HepG2 (cell line): ENCODE measurements at regions not wholly inside any gene's neighbourhood (a gene's known extent, or its start where the extent isn't known, plus 50 kb on each side); places are given as distances from the start of the nearest gene placed in this dataset.

Experiments
- ATAC-seq: fragments of 200-7000 bp; cut with Tn5 transposase; 3 replicates; pipeline ENCODE4 v1.9.1; 2020; ENCODE audit warnings: mild to moderate bottlenecking, moderate library complexity
- BruUV-seq: library from RNA; stranded (reverse); fragments of 400-500 nt; replicated peaks from 2 replicates; lab custom pipeline; 2021; lab: Mats Ljungman, UMichigan
- CTCF ChIA-PET: fragments of 300-600 bp; formaldehyde crosslinking; extraction: SDS; loops from one replicate; lab custom pipeline; 2021; ENCODE audit warnings: low total read pairs, inconsistent platforms, low intra/inter-chr PET ratio; lab: Yijun Ruan, JAX
- POLR2A ChIA-PET: fragments of 350-600 bp; sonication (Branson Sonifier 250); formaldehyde crosslinking; loops from one replicate; lab custom pipeline; 2020; ENCODE audit warnings: antibody characterized with exemption, inconsistent platforms; lab: Yijun Ruan, JAX
- DNase-seq: peaks from one replicate; pipeline ENCODE4 v3.0.0-alpha.2; 2015; ENCODE audit warnings: low spot score
- FAIRE-seq: peaks from 3 replicates; lab custom pipeline; 2011; peaks lifted over from hg19 to GRCh38; lab: Jason Lieb, UNC
- H2AFZ ChIP-seq: one replicate; pipeline ENCODE4 v1.6.1; 2011; ENCODE audit warnings: low read length, inconsistent platforms
- H3K27ac ChIP-seq: fragments of 300-600 bp; 3 replicates; pipeline ENCODE4 v1.8.0; 2011; ENCODE audit warnings: mixed run types, mild to moderate bottlenecking, mixed read lengths, low read length, inconsistent platforms; ENCODE audit not compliant: insufficient read depth; ENCODE audit errors: extremely low read length
- H3K27me3 ChIP-seq, 2 experiments: fragments of 200-600 bp in 1 of 2; 2 replicates in 1 of 2; 3 replicates in 1 of 2; pipeline versions ENCODE4 v1.6.0 to v1.8.0; 2011; ENCODE audit warnings: low read length in 2 of 2, mild to moderate bottlenecking in 2 of 2, moderate library complexity in 2 of 2, inconsistent platforms in 1 of 2; ENCODE audit not compliant: insufficient read depth in 2 of 2, control insufficient read depth in 1 of 2
- H3K36me3 ChIP-seq, 2 experiments: fragments of 200-600 bp in 1 of 2; replicated peaks in 1 of 2; 2 replicates in 1 of 2; 3 replicates in 1 of 2; pipeline versions ENCODE4 v1.5.1 to v1.8.0; 2011; ENCODE audit warnings: low read length in 2 of 2, inconsistent platforms in 1 of 2; ENCODE audit not compliant: insufficient read depth in 2 of 2, control insufficient read depth in 1 of 2
- H3K4me1 ChIP-seq: 2 replicates; pipeline ENCODE4 v1.5.1; 2012; ENCODE audit warnings: low read length, inconsistent platforms; ENCODE audit not compliant: insufficient read depth
- H3K4me2 ChIP-seq: 2 replicates; pipeline ENCODE4 v1.6.0; 2011; ENCODE audit warnings: low read depth, low read length, inconsistent platforms
- H3K4me3 ChIP-seq, 3 experiments: fragments of 200-600 bp in 1 of 3; sonication (generic), shearing (Covaris generic) in 1 of 3; replicated peaks in 1 of 3; 2 replicates each; pipeline ENCODE4 v1.5.1; 2011 to 2016; ENCODE audit warnings: low read length in 3 of 3, inconsistent platforms in 2 of 3, low read depth in 2 of 3, mild to moderate bottlenecking in 2 of 3, control low read depth in 1 of 3, mixed read lengths in 1 of 3; ENCODE audit not compliant: insufficient read depth in 1 of 3
- H3K79me2 ChIP-seq: one replicate; pipeline ENCODE4 v1.6.1; 2011; ENCODE audit warnings: low read length, inconsistent platforms; ENCODE audit not compliant: insufficient read depth
- H3K9ac ChIP-seq: 2 replicates; pipeline ENCODE4 v1.6.0; 2011; ENCODE audit warnings: mild to moderate bottlenecking, low read depth, low read length, inconsistent platforms; ENCODE audit not compliant: insufficient read depth
- H3K9me3 ChIP-seq: 2 replicates; pipeline ENCODE4 v1.5.1; 2012; ENCODE audit warnings: mild to moderate bottlenecking, low read length
- H4K20me1 ChIP-seq: 2 replicates; pipeline ENCODE4 v1.6.0; 2011; ENCODE audit warnings: inconsistent platforms, mild to moderate bottlenecking, low read length, moderate library complexity; ENCODE audit not compliant: insufficient read depth
- BCL3 ChIP-seq: sonication (generic); formaldehyde crosslinking; IDR thresholded peaks from 2 replicates; pipeline ENCODE4 v1.5.1; 2020; ENCODE audit warnings: mild to moderate bottlenecking, missing genetic modification reagents, moderate library complexity
- JDP2 ChIP-seq: sonication (generic); formaldehyde crosslinking; IDR thresholded peaks from 2 replicates; pipeline ENCODE4 v1.8.1; 2022; ENCODE audit warnings: missing genetic modification reagents, borderline replicate concordance
- MIER2 ChIP-seq: IDR thresholded peaks from 2 replicates; pipeline ENCODE4 v1.6.1; 2016; ENCODE audit warnings: missing biosample characterization, missing genetic modification reagents
- PHB2 ChIP-seq: fragments of 450-650 bp; IDR thresholded peaks from 2 replicates; pipeline ENCODE4 v1.6.1; 2018; ENCODE audit not compliant: partially characterized antibody
- SIN3A ChIP-seq: IDR thresholded peaks from 2 replicates; pipeline ENCODE4 v1.6.1; 2011; ENCODE audit warnings: low read depth, mild to moderate bottlenecking, control low read depth, low read length, borderline replicate concordance
- SIN3B ChIP-seq: fragments of 150-350 bp; IDR thresholded peaks from 2 replicates; pipeline ENCODE4 v1.6.1; 2014; ENCODE audit warnings: low read length
- SMAD3 ChIP-seq: sonication (generic); formaldehyde crosslinking; IDR thresholded peaks from 2 replicates; pipeline ENCODE4 v1.4.0; 2020; ENCODE audit warnings: missing genetic modification reagents
- SMYD3 ChIP-seq: sonication (generic); formaldehyde crosslinking; IDR thresholded peaks from 2 replicates; pipeline ENCODE4 v1.8.1; 2023; ENCODE audit warnings: mild to moderate bottlenecking, missing genetic modification reagents
- TBX2 ChIP-seq: sonication (generic); formaldehyde crosslinking; IDR thresholded peaks from 2 replicates; pipeline ENCODE4 v1.5.0; 2020; ENCODE audit warnings: missing genetic modification reagents, mild to moderate bottlenecking, borderline replicate concordance
- ZHX1 ChIP-seq: sonication (generic); formaldehyde crosslinking; IDR thresholded peaks from 2 replicates; pipeline ENCODE4 v1.8.1; 2022; ENCODE audit warnings: low read depth, mild to moderate bottlenecking, missing genetic modification reagents
- ZMYM3 ChIP-seq: sonication (generic); formaldehyde crosslinking; IDR thresholded peaks from 2 replicates; pipeline ENCODE4 v1.5.1; 2020; ENCODE audit warnings: mild to moderate bottlenecking, missing genetic modification reagents
- ZNF382 ChIP-seq: sonication (generic); formaldehyde crosslinking; IDR thresholded peaks from 2 replicates; pipeline ENCODE4 v1.5.0; 2020; ENCODE audit warnings: missing genetic modification reagents, mild to moderate bottlenecking, borderline replicate concordance
- ZNF451 ChIP-seq: sonication (generic); formaldehyde crosslinking; IDR thresholded peaks from 2 replicates; pipeline ENCODE4 v1.5.0; 2020; ENCODE audit warnings: mild to moderate bottlenecking, missing genetic modification reagents
- ZNF646 ChIP-seq: sonication (generic); formaldehyde crosslinking; IDR thresholded peaks from 2 replicates; pipeline ENCODE4 v1.9.0; 2021; ENCODE audit warnings: mild to moderate bottlenecking, missing genetic modification reagents
- ZSCAN29 ChIP-seq: sonication (generic); formaldehyde crosslinking; conservative IDR thresholded peaks from 2 replicates; pipeline ENCODE4 v1.4.0; 2020; ENCODE audit warnings: mild to moderate bottlenecking, missing genetic modification reagents
- whole genome bisulfite sequencing: methylation state at CpG from one replicate; pipeline ENCODE4 v1.1.6; 2017; ENCODE audit warnings: low lambda C conversion rate; 5-methylcytosine and 5-hydroxymethylcytosine counted together
- in situ Hi-C: cut with HindIII; loops from 2 replicates; pipeline ENCODE4 v1.10.0; 2017; ENCODE audit warnings: low pct_unique_long_range_greater_than_20kb; ENCODE audit not compliant: extremely low pct_ligation_motif_present
- intact Hi-C: fragments of 100-400 bp; cut with micrococcal nuclease; formaldehyde crosslinking; loops from one replicate; pipeline ENCODE4 v1.10.0; 2022; ENCODE audit not compliant: unreplicated experiment

- no peaks in the 10 kb centered on the region for H3K36me3 ChIP-seq
- BruUV-seq: no TSS peak
- FAIRE-seq: no peak
- CTCF ChIA-PET: no interaction called here
- no peak for ATAC-seq
- H2AFZ ChIP-seq: no peak overlapping the region
- H3K4me3 ChIP-seq: no peak overlapping the region
- H3K27ac ChIP-seq: no peak overlapping the region
- intact Hi-C loops: no loop called here
- in situ Hi-C loops: no loop called here
- H3K27me3 ChIP-seq: no peaks in the 10 kb centered on the region; a peak in 2 of 5 replicates
- H3K4me1 ChIP-seq: peaks cover 11% of the 10 kb centered on the region
- no peak overlapping the region for H3K9ac ChIP-seq
- no peak overlapping the region for H3K4me2 ChIP-seq
- no peaks in the 10 kb centered on the region for H3K79me2 ChIP-seq
- POLR2A ChIA-PET: no interaction called here
- H4K20me1 ChIP-seq: no peaks in the 10 kb centered on the region
- no peak for DNase-seq
- no peaks in the 10 kb centered on the region for H3K9me3 ChIP-seq
- 4% methylated on average over 1 of the region's 1 CpG for WGBS
- TF ChIP-seq ZSCAN29 (CRISPR knock-in tag) (no peak), ZMYM3 (CRISPR knock-in tag) (no peak), ZNF382 (no peak), MIER2 (CRISPR knock-in tag) (no peak), JDP2 (CRISPR knock-in tag) (no peak), ZHX1 (CRISPR knock-in tag) (no peak), ZNF646 (CRISPR knock-in tag) (no peak), PHB2 (no peak), BCL3 (CRISPR knock-in tag) (no peak), SIN3A (no peak), ZNF451 (CRISPR knock-in tag) (no peak), SMAD3 (no peak), SIN3B (no peak), TBX2 (CRISPR knock-in tag) (no peak), SMYD3 (no peak)
Measured at GRCh38 chr2:224241001-224241400, 160.9 kb downstream of the FAM124B start.
